ENCODE measurements at regions not wholly inside any gene's neighbourhood (a gene's known extent, or its start where the extent isn't known, plus 50 kb on each side); places are given as distances from the start of the nearest gene placed in this dataset.

DNA sequence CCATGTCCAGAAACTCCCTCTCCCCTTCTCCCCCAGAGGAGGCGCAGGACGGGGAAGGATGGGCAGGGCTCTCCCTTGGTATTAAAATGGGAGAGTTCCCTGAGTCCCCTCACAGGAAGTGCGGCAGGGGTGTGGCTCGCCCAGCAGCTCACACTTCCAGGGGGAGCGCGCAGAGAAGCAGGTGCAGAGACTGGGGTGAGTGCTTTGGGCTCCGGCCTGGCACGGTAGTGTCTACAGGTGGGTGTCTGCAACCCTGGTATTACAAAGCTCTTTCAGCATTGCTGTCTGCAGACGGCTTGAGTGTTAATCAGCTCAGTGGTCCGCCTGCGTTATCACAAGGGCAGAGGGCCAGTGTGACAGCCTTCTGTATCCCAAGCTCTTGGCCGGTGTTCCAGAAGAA, 114.9 kb upstream of the FBXL7 start:
- H3K4me3 ChIP-seq (replicated peaks; ENCODE audit: low read depth, low read length) = no peak overlapping the region
- DNase-seq (ENCODE audit: low read depth) = no peak
- TF ChIP-seq, protein P1, sequence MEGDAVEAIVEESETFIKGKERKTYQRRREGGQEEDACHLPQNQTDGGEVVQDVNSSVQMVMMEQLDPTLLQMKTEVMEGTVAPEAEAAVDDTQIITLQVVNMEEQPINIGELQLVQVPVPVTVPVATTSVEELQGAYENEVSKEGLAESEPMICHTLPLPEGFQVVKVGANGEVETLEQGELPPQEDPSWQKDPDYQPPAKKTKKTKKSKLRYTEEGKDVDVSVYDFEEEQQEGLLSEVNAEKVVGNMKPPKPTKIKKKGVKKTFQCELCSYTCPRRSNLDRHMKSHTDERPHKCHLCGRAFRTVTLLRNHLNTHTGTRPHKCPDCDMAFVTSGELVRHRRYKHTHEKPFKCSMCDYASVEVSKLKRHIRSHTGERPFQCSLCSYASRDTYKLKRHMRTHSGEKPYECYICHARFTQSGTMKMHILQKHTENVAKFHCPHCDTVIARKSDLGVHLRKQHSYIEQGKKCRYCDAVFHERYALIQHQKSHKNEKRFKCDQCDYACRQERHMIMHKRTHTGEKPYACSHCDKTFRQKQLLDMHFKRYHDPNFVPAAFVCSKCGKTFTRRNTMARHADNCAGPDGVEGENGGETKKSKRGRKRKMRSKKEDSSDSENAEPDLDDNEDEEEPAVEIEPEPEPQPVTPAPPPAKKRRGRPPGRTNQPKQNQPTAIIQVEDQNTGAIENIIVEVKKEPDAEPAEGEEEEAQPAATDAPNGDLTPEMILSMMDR (IDR thresholded peaks at IDR 0.05; ENCODE audit: low read length, missing control alignments) = no peak

DNA sequence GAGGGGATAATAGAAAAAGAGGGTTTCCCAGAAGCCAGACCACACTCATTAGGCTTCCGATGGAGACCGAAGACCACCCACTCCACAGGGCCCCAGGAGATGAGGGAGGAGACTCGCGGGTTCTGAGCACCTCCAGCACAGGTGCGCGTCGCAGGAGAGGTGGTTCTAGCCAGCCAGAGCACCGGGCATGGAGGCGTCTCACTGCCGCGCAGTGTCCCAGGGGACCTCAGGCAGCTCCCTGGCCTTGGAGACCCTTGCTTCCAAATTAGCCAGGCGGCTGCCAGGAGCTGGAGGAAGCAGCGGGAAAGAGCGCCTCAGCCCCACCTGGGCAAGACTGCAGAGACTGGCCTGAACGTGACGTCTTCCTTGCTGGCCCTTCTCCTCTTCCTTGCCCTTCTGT, 115.4 kb upstream of the FBXL7 start:
- no peak overlapping the region for H3K4me3 ChIP-seq (replicated peaks; ENCODE audit: low read depth, low read length)
- no peak for DNase-seq (ENCODE audit: low read depth)
- TF ChIP-seq, protein P1 (IDR thresholded peaks at IDR 0.05; ENCODE audit: low read length, missing control alignments) = no peak

DNA sequence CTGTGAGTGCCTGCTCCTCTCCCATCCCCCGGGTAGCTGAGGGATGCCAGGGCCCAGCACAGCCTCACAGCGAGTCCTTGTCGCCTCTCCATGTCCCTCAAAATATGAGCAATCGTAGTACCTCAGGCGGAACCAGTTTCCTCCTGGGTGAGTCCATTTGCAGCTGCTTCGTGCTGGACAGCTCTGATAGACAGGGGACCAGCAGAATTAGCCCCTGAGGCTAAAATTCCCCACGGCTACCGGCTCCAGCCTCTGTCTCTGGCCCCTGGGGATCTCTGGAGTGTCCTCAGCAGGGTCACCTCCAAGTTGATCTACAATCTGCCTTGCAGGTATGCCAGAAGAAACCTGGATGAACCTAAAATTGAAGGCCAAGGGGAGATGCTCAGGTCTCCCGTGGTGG, 115.8 kb upstream of the FBXL7 start:
- TF ChIP-seq, protein P1 (IDR thresholded peaks at IDR 0.05; ENCODE audit: low read length, missing control alignments) = no peak
- DNase-seq (ENCODE audit: low read depth) = no peak

DNA sequence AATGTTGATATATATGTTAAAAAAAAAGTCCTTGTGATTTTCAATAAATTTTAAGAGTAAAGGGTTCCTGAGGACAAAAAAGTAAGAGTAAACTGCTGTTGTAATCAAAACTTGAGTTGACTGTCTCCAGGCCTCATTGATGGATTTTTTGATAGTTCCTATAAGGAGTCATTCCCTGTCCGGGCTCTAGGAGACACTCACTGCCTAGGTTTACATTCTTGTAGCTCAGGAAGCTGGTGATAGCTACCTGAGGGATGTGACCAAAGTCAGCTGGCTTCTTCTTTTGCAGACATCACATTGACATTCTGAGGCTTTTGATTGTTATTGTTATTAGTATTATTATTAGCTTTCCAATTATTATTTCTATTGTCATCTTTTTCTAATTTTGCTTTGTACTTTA, 116.5 kb upstream of the FBXL7 start:
- DNase-seq (ENCODE audit: low read depth) = peak; percentile 38
- TF ChIP-seq, protein P1 (IDR thresholded peaks at IDR 0.05; ENCODE audit: low read length, missing control alignments) = peak; percentile 47
- H3K4me3 ChIP-seq (replicated peaks; ENCODE audit: low read depth, low read length) = no peak overlapping the region

More for the DNA sequence above, 115.8 kb upstream of the FBXL7 start:
- no peak overlapping the region for H3K4me3 ChIP-seq (replicated peaks; ENCODE audit: low read depth, low read length)

DNA sequence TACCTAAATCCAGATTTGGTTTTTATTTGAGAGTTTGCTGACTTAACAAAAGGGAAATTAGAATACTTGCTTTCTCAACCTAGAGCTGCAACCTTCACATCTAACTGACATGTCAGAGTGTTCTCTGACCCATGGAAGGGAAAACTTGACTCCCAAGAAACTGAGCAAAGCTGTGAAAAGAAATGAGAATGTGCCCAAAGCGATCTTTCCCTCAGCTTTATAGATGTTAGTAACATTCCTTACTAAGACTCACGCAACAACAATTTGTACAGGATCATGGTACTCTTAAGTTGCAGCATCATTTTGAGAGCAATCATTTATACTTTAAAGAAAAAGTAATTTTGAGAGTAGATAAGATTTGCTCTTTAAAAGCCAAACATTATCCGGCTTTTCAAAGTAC, 117.0 kb upstream of the FBXL7 start:
- TF ChIP-seq, protein P1 (IDR thresholded peaks at IDR 0.05; ENCODE audit: low read length, missing control alignments) = no peak
- no peak for DNase-seq (ENCODE audit: low read depth)
- no peak overlapping the region for H3K4me3 ChIP-seq (replicated peaks; ENCODE audit: low read depth, low read length)

DNA sequence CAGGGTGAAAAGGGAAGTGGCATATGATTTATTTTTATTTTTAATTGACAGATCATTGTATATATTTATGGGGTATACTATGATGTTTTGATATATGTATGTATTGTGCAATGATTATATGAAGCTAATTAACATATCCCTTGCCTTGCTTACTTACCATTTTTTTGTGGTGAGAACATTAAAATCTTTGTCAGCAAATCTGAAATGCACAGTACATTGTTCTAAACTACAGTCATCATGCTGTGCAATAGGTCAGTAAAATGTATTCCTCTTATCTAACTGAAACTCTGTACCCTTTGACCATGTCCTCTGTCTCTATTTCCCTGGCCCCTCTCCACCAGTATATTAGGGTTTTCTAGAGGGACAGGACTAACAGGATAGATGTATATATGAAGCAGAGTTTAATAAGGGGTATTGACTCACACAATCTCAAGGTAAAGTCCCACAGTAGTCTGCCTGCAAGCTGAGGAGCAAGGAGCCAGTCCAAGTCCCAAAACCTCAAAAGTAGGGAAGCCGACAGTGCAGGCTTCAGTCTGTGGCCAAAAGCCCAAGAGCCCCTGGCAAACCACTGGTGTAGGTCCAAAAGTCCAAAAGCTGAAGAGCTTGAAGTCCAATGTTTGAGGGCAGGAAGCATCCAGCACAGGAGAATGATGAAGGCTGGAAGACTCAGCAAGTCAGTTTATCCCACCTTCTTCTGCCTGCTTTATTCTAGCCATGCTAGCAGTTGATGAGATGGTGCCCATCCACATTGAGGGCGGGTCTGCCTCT, 122.2 kb upstream of the FBXL7 start:
- no peak for DNase-seq (ENCODE audit: low read depth)
- TF ChIP-seq, protein P1 (IDR thresholded peaks at IDR 0.05; ENCODE audit: low read length, missing control alignments) = no peak
- H3K4me3 ChIP-seq (replicated peaks; ENCODE audit: low read depth, low read length) = no peak overlapping the region

DNA sequence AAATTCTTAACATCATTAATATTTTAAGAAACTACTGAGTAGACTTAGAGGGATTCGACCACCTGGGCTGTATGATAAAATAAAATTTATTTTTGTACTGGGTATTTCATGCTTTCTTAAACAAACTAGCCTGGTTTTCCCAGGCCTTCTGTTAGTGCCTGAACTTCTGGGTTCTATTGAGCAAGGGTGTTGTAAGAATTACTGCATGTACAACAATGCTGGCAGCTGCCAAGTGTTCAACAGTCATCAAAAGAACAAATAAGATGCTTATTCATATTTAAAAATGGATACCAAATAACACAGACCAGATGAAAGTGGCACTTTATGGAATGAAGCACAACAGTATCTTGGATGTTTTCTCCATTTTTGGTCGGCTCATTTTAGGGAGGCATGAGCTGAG, 123.2 kb upstream of the FBXL7 start:
- DNase-seq (ENCODE audit: low read depth) = peak; percentile 77
- TF ChIP-seq, protein P1 (IDR thresholded peaks at IDR 0.05; ENCODE audit: low read length, missing control alignments) = no peak
- no peak overlapping the region for H3K4me3 ChIP-seq (replicated peaks; ENCODE audit: low read depth, low read length)
